ENCODE measurements at regions not wholly inside any gene's neighbourhood (a gene's known extent, or its start where the extent isn't known, plus 50 kb on each side); places are given as distances from the start of the nearest gene placed in this dataset.
A peak's percentile ranks its signal among the peaks of the same experiment; 100 is the strongest.

GRCh38 chr7:114243646-114244045 lies 171.0 kb upstream of the FOXP2 start:
- Histone ChIP-seq H3K4me3 (no peak overlapping the region), H3K27ac (no peak overlapping the region), H3K9me3 (no peaks in the 10 kb centered on the region), H3K27me3 (no peaks in the 10 kb centered on the region), H3K4me1 (peaks cover 7% of the 10 kb centered on the region), H3K36me3 (replicated peaks in 1 of 2; ENCODE audit: insufficient read depth in 1 of 2, low read depth in 2 of 2) (no peaks in the 10 kb centered on the region)
- ATAC-seq, result no peak
- DNase-seq, result no peak
- no peak for TF ChIP-seq POLR2A (IDR thresholded peaks at IDR 0.05)
- TF ChIP-seq, protein P1, sequence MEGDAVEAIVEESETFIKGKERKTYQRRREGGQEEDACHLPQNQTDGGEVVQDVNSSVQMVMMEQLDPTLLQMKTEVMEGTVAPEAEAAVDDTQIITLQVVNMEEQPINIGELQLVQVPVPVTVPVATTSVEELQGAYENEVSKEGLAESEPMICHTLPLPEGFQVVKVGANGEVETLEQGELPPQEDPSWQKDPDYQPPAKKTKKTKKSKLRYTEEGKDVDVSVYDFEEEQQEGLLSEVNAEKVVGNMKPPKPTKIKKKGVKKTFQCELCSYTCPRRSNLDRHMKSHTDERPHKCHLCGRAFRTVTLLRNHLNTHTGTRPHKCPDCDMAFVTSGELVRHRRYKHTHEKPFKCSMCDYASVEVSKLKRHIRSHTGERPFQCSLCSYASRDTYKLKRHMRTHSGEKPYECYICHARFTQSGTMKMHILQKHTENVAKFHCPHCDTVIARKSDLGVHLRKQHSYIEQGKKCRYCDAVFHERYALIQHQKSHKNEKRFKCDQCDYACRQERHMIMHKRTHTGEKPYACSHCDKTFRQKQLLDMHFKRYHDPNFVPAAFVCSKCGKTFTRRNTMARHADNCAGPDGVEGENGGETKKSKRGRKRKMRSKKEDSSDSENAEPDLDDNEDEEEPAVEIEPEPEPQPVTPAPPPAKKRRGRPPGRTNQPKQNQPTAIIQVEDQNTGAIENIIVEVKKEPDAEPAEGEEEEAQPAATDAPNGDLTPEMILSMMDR (IDR thresholded peaks at IDR 0.05), result no peak
- WGBS, 2 donors, result 85 to 87% methylated on average over 3 of the region's 3 CpGs
- intact Hi-C loops (cut with DNase I), result no loop called here

GRCh38 chr7:114242992-114243507 lies 171.6 kb upstream of the FOXP2 start:
- WGBS, 2 donors, result 47 to 65% methylated on average over 2 of the region's 2 CpGs
- DNase-seq (no peak), ATAC-seq (peak; percentile 38)
- Histone ChIP-seq H3K9me3 (no peaks in the 10 kb centered on the region), H3K27me3 (no peaks in the 10 kb centered on the region), H3K36me3 (replicated peaks in 1 of 2; ENCODE audit: insufficient read depth in 1 of 2, low read depth in 2 of 2) (no peaks in the 10 kb centered on the region), H3K4me1 (peaks cover 1% of the 10 kb centered on the region), H3K4me3 (no peak overlapping the region), H3K27ac (no peak overlapping the region)
- intact Hi-C loops (cut with DNase I), result no loop called here
- TF ChIP-seq POLR2A (IDR thresholded peaks at IDR 0.05), result no peak
- TF ChIP-seq, protein P1 (IDR thresholded peaks at IDR 0.05), result no peak

- TF ChIP-seq POLR2A (IDR thresholded peaks at IDR 0.05), result no peak
- TF ChIP-seq, protein P1 (IDR thresholded peaks at IDR 0.05), result no peak
- H3K36me3 ChIP-seq (replicated peaks in 1 of 2; ENCODE audit: insufficient read depth in 1 of 2, low read depth in 2 of 2), result no peaks in the 10 kb centered on the region
- no peak for ATAC-seq
- 73 to 84% methylated on average over 1 of the region's 1 CpG for WGBS, 2 donors
- no peaks in the 10 kb centered on the region for H3K9me3 ChIP-seq
- intact Hi-C loops (cut with DNase I), result no loop called here
- no peak for DNase-seq
- H3K27ac ChIP-seq, result no peak overlapping the region
- H3K4me1 ChIP-seq, result peaks cover 5% of the 10 kb centered on the region
- no peaks in the 10 kb centered on the region for H3K27me3 ChIP-seq
- H3K4me3 ChIP-seq, result no peak overlapping the region
Measured at GRCh38 chr7:114229246-114229645, 185.4 kb upstream of the FOXP2 start.

DNA sequence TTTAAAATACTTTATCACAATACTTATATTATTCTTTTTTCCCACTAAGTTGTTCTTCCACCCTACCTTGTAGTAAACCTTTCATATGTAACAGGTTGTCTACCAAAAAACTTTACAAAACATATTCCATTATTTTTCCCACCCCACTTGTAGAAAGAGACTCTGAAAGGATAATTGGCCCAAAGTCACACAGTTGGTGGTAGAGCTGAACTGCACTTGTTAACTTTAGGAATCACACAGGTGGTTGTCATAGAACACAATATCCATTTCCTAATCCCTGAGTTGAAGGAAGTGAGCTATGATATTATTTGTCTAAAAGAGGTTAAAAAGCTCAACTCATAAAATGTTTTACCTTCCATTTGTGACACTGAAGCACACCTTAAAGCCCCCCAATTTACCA lies 188.8 kb upstream of the FOXP2 start:
- Histone ChIP-seq H3K4me3 (no peak overlapping the region), H3K9me3 (no peaks in the 10 kb centered on the region)
- no peak for ATAC-seq

GRCh38 chr7:114218283-114218682 lies 196.3 kb upstream of the FOXP2 start:
- Histone ChIP-seq H3K4me3 (no peak overlapping the region), H3K27me3 (no peaks in the 10 kb centered on the region), H3K9me3 (no peaks in the 10 kb centered on the region), H3K36me3 (replicated peaks in 1 of 2; ENCODE audit: insufficient read depth in 1 of 2, low read depth in 2 of 2) (no peaks in the 10 kb centered on the region), H3K27ac (no peak overlapping the region), H3K4me1 (no peaks in the 10 kb centered on the region)
- ATAC-seq, result no peak
- intact Hi-C loops (cut with DNase I), result no loop called here
- TF ChIP-seq, protein P1 (IDR thresholded peaks at IDR 0.05), result no peak
- TF ChIP-seq POLR2A (IDR thresholded peaks at IDR 0.05), result no peak
- WGBS, 2 donors, result 36 to 37% methylated on average over 1 of the region's 1 CpG
- DNase-seq, result no peak

More for the DNA sequence above, 188.8 kb upstream of the FOXP2 start:
- DNase-seq, result no peak
- intact Hi-C loops (cut with DNase I), result no loop called here
- Histone ChIP-seq H3K27ac (no peak overlapping the region), H3K36me3 (replicated peaks in 1 of 2; ENCODE audit: insufficient read depth in 1 of 2, low read depth in 2 of 2) (no peaks in the 10 kb centered on the region), H3K27me3 (no peaks in the 10 kb centered on the region), H3K4me1 (peaks cover 5% of the 10 kb centered on the region)
- TF ChIP-seq, protein P1 (IDR thresholded peaks at IDR 0.05), result no peak
- TF ChIP-seq POLR2A (IDR thresholded peaks at IDR 0.05), result no peak
